ENCODE measurements at regions not wholly inside any gene's neighbourhood (a gene's known extent, or its start where the extent isn't known, plus 50 kb on each side); places are given as distances from the start of the nearest gene placed in this dataset.

DNA sequence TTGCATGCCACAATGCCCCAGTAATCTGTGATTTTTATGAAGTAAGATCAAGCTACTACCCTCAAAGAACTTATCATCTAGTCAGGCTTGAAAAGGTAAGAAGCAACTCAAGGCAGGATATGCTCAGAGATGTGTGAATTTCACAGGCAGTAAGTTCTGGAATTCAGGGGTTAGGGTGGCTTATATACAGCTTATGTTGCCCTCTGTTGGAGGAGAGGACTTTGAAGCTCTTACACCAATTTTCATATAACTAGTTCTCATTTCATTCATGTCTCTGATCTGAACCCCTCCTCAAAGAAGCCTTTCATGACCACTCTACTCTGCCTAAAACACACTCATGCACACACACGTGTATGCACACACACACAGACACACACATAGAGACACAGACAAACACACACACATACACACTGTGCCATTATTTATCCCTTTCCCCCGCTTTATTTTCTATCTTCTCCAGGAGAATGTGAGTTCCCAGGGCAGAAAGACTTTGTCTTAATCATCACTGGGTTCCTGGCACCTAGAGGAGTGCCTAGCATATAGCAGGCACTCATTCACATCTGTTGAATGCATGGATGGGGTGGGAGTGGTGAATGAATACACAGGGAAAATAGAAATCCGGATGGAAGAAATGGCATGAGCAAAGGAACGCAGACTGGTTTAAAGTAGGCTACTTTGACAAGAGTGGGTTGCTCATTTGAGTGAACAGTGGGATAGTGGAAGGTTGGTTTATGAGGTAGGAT lies 220.7 kb upstream of the ZBED5 start:
- DNase-seq (ENCODE audit: low spot score), result no peak

- DNase-seq (ENCODE audit: low spot score), result no peak
These were observed 220.0 kb upstream of the ZBED5 start for GRCh38 chr11:11077898-11078297.

DNA sequence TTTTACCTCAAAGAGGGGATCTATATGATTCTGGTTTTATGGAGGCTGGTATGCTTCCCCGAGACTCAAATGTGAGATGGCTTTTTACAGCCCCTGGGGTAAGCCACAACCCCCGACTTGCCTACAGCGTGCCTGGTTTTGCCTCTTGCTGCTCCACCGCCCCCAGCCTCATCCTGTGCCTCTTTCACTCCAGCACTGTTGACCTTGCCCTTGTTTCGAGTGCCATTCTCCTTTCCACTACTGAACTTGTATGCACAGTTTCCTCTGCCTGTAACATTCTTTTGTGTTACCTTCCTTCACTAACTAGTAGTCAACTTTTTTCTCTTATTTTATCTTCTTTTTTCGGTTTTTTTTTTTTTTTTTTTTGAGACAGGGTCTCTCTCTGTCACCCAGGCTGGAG lies 219.0 kb upstream of the ZBED5 start:
- DNase-seq (ENCODE audit: low spot score), result no peak

DNA sequence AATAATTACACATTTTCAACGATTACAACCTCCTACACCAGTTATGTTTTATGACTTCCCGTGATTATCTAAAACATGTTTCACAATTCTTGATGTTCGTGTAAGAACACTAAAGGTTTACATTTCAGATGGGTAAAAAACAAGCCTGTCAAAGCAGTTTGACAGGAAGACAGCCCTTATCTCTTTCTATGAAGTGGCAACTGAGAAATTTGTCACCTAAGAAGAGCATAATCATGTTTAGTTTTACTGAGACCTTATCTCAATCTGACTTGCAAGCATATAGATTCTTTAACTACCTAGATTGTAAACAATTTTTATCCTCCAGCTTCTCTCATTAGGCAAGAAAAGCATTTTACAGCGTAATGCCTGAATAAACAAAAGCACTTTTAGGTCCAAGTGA lies 218.4 kb upstream of the ZBED5 start:
- DNase-seq (ENCODE audit: low spot score), result no peak

- no peak for DNase-seq (ENCODE audit: low spot score)
These were observed 217.8 kb upstream of the ZBED5 start for GRCh38 chr11:11075515-11076171.

GRCh38 chr11:11074686-11075335 lies 217.0 kb upstream of the ZBED5 start:
- DNase-seq (ENCODE audit: low spot score), result no peak

- no peak for DNase-seq (ENCODE audit: low spot score)
These were observed 216.1 kb upstream of the ZBED5 start for GRCh38 chr11:11073996-11074395.

GRCh38 chr11:11072067-11072466 lies 214.2 kb upstream of the ZBED5 start:
- no peak for DNase-seq (ENCODE audit: low spot score)

DNA sequence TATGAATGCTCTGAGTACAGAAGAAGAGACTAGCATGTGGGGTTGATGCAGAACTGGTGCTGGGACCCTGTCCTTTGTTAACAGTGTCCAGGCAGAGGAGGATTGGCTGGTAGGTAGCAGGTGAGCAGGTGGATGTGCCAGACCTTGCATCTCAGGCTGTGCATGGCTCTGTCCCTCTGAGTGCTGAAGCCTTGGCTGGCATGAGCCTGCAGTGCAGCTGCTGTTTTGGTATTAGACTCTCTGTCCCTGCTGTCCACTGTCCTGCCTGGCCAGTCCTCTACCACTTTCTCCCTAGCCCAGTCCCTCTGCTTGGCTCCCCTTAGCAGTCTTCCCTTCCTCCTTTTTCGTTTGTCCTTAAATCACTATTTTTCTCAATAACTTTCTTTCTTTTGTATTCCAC lies 213.6 kb upstream of the ZBED5 start:
- no peak for DNase-seq (ENCODE audit: low spot score)

- no peak for DNase-seq (ENCODE audit: low spot score)
These were observed 213.1 kb upstream of the ZBED5 start for GRCh38 chr11:11070976-11071375.

DNA sequence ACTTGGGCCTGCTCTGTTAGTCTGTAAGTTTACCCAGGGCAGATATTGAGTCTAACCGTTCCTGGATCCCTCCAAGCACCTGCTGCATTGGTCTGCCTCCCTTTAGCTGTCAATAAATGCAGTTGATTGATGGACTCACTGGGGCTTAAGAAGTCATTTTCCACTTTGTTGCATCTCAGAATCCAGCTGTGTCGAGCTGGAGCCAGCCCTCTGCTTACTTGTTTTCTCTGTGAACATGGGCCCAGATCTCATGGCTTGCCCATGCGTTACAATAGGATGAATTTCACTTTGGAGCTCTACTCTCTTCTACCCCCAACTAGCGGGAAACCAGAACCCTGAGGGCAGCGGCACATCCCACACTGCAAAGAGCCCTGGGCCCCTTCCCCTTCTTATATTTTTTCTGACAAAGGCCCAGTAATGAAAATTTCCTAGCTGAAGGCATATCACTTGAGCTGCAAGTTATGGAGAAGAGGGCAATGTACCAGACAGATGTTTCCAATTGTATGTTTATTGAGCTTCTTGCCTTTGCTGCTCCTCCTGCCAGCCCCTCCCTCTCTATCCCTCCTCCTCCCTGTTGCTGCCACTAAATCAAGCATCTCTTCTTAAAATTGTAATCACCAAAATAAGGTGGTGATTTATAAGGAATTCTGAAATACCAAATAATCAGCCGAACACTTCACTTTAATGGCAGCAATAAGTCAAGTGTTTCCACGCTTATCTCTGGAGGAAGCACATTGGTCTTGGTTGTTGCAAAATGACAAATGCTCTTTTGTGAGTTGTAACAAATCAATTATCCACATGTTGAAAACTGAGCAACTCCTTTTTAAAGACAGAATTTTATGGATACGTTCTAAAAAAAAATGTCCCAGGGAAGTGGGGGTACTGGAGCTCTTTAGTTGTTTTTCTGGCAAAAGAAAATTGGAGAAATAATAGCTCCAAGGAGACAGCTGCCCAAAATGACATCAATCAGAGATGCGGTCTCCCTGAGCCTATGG lies 212.3 kb upstream of the ZBED5 start:
- no peak for DNase-seq (ENCODE audit: low spot score)

DNA sequence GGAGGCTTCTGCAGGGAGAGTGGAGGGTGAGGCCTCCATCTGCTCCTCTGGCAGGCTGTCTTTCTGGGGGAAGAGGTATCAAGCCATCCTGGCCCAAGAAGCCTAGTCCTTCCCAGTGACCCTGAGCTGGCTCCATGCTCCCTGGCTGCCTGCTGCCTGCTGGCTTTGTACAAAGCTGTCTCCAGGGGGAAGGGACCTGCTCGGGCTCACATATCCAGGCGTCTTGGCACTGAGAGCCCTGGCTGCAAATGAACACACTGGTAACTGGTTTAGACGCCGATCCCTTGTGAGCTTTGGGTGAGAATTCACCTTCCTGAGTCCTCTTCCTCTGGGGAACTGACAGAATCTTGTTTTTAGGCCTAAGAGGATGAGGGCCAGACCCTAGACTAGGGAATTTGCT lies 210.3 kb upstream of the ZBED5 start:
- DNase-seq (ENCODE audit: low spot score), result no peak

GRCh38 chr11:11065396-11065795 lies 207.5 kb upstream of the ZBED5 start:
- DNase-seq (ENCODE audit: low spot score), result no peak

GRCh38 chr11:11057472-11057854 lies 199.6 kb upstream of the ZBED5 start:
- no peak for DNase-seq (ENCODE audit: low spot score)

DNA sequence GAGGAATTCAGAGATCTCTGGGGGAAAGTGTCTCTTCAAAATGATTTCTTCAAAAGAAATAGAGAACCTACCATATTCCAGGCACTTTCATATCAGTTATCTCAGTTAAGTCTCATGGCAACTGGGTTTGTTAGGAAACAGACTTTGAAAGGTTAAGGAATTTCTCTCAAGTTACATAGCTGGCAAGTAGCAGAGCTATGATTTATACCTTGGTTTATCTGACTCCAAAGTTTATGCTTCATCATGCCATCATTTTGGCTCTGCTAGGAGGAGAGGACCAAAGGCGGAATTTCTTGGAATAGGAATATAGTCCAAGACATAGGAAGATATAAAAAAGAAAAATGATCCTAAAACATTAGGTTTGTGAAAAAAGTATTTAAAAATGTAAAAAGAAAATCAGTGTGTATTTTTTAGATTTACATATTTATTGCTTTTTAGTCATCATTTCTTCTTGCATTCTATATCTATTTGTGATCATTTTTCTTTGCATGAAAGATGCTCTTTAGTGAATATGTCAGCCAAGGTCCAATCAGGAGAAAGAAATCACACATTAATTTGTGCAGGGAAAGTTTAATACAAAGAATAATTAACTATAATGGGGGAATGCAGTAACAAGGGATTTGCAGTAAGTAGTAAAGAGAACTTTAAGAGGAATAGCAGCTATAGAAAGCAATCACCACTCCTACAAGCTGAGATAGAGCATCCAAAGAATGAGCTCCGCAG lies 199.1 kb upstream of the ZBED5 start:
- DNase-seq (ENCODE audit: low spot score), result no peak

- no peak for DNase-seq (ENCODE audit: low spot score)
These were observed 198.5 kb upstream of the ZBED5 start for GRCh38 chr11:11056316-11056715.

- no peak for DNase-seq (ENCODE audit: low spot score)
These were observed 190.2 kb upstream of the ZBED5 start for GRCh38 chr11:11047851-11048610.

DNA sequence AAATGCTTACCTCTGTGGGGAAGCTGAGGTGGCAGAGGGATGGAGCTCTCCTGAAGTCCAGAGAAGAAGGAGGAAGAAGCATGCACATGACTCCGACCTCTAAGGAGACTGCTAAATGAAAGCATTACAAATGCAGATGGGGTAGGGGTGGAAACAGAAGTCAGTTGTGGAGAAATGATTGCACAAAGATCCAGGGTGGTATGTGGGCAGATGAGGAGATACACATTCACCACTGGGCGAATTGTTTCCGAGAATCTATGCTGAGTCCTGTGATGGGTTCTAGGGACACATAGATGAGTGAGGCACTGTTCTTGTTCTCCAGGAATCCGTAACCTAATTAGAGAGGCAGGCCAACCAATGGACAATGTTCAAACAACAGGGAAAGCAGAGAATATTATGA lies 188.9 kb upstream of the ZBED5 start:
- no peak for DNase-seq (ENCODE audit: low spot score)

DNA sequence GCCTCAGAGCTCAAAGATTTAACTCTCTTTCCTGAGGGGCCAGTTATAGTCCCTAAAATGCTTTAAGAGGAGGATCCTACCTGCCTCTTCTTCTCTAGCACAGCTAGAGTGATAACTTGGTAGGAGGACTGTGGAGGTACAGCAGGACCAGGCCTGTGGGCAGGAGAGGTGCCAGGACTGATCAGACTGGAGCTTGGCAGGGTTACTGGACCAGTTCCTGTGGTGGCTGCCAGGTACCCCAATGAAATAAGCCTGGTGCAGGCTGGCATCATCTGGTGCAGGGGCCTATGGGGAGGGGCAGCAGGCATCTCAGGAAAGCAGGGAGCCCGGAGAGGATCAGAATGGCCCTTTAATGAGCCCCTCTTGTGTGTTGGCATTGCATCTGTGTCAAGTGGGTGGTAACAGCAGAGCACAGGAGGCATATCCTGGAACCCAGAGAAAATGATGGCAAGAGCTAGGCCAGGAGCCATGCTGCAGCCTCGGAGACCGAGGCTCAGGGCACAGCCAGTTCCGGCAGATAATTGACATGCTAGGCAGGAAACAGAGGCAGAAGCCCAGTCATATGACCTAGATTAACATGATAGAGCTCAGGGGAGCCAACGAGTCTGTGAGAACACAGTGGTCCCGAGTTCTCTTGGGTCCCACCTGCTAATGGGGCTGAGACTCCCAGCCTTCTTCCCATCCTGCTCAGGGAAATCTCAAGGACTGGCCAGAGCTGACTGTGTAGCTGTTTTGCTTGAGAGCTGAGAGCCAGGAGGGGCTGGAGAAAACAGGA lies 187.5 kb upstream of the ZBED5 start:
- DNase-seq (ENCODE audit: low spot score), result no peak
